Hepatocyte (in vitro differentiated cells): ENCODE measurements at regions not wholly inside any gene's neighbourhood (a gene's known extent, or its start where the extent isn't known, plus 50 kb on each side); places are given as distances from the start of the nearest gene placed in this dataset.

Experiments
- DNase-seq: peaks from one replicate; pipeline ENCODE4 v3.0.0-alpha.2; 2016; ENCODE audit warnings: low spot score
- H2AFZ ChIP-seq: fragments of 200-600 bp; sonication (generic); 2 replicates; pipeline ENCODE4 v1.6.0; 2016; ENCODE audit warnings: antibody characterized with exemption, mild to moderate bottlenecking
- H3K27ac ChIP-seq: fragments of 200-600 bp; sonication (generic); 2 replicates; pipeline ENCODE4 v1.5.1; 2016; ENCODE audit warnings: mild to moderate bottlenecking
- H3K27me3 ChIP-seq: fragments of 200-600 bp; sonication (generic); 2 replicates; pipeline ENCODE4 v1.6.1; 2016
- H3K36me3 ChIP-seq: fragments of 200-600 bp; sonication (generic); replicated peaks from 2 replicates; pipeline ENCODE4 v1.5.1; 2016; ENCODE audit warnings: low read depth; ENCODE audit not compliant: insufficient read depth
- H3K4me1 ChIP-seq: fragments of 200-600 bp; sonication (generic); 2 replicates; pipeline ENCODE4 v1.5.1; 2016; ENCODE audit warnings: mild to moderate bottlenecking, moderate library complexity; ENCODE audit not compliant: insufficient read depth
- H3K4me2 ChIP-seq: fragments of 200-600 bp; sonication (generic); 2 replicates; pipeline ENCODE4 v1.6.0; 2016
- H3K4me3 ChIP-seq: fragments of 200-600 bp; sonication (generic); 2 replicates; pipeline ENCODE4 v1.5.1; 2016; ENCODE audit warnings: mild to moderate bottlenecking
- H3K79me2 ChIP-seq: fragments of 200-600 bp; sonication (generic); 2 replicates; pipeline ENCODE4 v1.6.0; 2017; ENCODE audit warnings: mild to moderate bottlenecking
- H3K9me2 ChIP-seq: fragments of 200-600 bp; sonication (generic); replicated peaks from 2 replicates; pipeline ENCODE4 v1.6.0; 2017; ENCODE audit warnings: mild to moderate bottlenecking; ENCODE audit not compliant: insufficient read depth
- H3K9me3 ChIP-seq: fragments of 200-600 bp; sonication (generic); 2 replicates; pipeline ENCODE4 v1.5.1; 2016; ENCODE audit warnings: low read depth, mild to moderate bottlenecking
- H4K20me1 ChIP-seq: fragments of 200-600 bp; sonication (generic); 2 replicates; pipeline ENCODE4 v1.6.0; 2016; ENCODE audit warnings: mild to moderate bottlenecking; ENCODE audit not compliant: insufficient read depth, poor library complexity, severe bottlenecking
- EZH2 ChIP-seq: fragments of 200-600 bp; sonication (generic); IDR thresholded peaks from 2 replicates; pipeline ENCODE4 v1.6.1; 2016; ENCODE audit warnings: antibody characterized with exemption, mild to moderate bottlenecking, borderline replicate concordance
- EZH2phosphoT487 ChIP-seq: fragments of 200-600 bp; sonication (generic); IDR thresholded peaks from one replicate; pipeline ENCODE4 v1.6.1; 2018; ENCODE audit warnings: antibody characterized with exemption, mild to moderate bottlenecking, low read depth, moderate library complexity; ENCODE audit not compliant: unreplicated experiment, severe bottlenecking
- WGBS: methylation state at CpG from one replicate; pipeline ENCODE4 v1.1.6; 2016; ENCODE audit warnings: low lambda C conversion rate; ENCODE audit errors: missing lambda C conversion rate; 5-methylcytosine and 5-hydroxymethylcytosine counted together
- TF ChIP-seq, protein P1 (sequence below): fragments of 200-600 bp; sonication (generic); IDR thresholded peaks from 2 replicates; pipeline ENCODE4 v1.5.1; 2016; ENCODE audit warnings: antibody characterized with exemption, mild to moderate bottlenecking; ENCODE audit not compliant: poor library complexity

DNA sequence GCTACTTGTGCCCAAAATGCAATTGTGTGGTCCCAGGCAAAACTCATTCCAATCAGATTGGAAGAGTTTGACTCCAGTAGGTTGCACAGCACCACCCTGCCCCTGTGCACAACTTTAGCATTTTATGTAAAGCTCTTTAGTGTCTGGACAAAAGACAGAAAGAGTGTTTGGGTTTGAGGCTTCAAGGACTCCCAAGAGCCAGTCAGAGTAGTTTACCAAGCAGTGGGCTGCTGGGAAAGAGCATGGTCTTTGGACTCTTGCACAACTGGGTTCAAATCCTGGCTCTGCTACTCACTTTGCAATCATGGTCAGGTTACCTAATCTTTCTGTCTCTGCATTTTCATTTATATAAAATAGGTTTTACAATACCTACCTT is 75.8 kb upstream of the UMPS start:
- Histone ChIP-seq H2AFZ (no peak overlapping the region), H3K9me2 (no peaks in the 10 kb centered on the region), H3K4me3 (no peak overlapping the region), H3K79me2 (peaks cover 2% of the 10 kb centered on the region), H3K4me1 (peaks cover 9% of the 10 kb centered on the region), H4K20me1 (no peaks in the 10 kb centered on the region), H3K27ac (peak overlapping the region; percentile 34), H3K9me3 (no peaks in the 10 kb centered on the region), H3K4me2 (no peak overlapping the region), H3K36me3 (no peaks in the 10 kb centered on the region), H3K27me3 (no peaks in the 10 kb centered on the region)
- no peak for DNase-seq
- no peak for TF ChIP-seq EZH2phosphoT487
- no peak for TF ChIP-seq EZH2
- TF ChIP-seq, protein P1, sequence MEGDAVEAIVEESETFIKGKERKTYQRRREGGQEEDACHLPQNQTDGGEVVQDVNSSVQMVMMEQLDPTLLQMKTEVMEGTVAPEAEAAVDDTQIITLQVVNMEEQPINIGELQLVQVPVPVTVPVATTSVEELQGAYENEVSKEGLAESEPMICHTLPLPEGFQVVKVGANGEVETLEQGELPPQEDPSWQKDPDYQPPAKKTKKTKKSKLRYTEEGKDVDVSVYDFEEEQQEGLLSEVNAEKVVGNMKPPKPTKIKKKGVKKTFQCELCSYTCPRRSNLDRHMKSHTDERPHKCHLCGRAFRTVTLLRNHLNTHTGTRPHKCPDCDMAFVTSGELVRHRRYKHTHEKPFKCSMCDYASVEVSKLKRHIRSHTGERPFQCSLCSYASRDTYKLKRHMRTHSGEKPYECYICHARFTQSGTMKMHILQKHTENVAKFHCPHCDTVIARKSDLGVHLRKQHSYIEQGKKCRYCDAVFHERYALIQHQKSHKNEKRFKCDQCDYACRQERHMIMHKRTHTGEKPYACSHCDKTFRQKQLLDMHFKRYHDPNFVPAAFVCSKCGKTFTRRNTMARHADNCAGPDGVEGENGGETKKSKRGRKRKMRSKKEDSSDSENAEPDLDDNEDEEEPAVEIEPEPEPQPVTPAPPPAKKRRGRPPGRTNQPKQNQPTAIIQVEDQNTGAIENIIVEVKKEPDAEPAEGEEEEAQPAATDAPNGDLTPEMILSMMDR = no peak

DNA sequence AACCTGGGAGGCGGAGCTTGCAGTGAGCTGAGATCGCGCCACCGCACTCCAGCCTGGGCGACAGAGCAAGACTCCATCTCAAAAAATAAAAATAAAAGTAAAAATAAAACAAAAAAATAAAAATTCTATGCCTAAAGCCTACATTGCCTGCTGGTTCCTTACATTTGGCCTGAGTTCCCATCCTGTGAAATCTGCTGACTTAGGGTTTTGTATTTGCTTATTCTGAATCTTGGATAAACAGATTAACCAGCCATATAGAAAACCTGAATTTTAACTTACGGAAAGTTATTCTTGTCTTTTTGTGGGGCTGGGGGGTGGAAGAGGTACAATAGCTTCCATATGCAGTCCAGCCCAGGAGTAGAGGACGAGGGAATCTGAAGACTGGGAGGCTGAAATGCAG is 73.7 kb upstream of the UMPS start:
- H3K4me3 ChIP-seq = no peak overlapping the region
- no peaks in the 10 kb centered on the region for H3K36me3 ChIP-seq
- H3K4me1 ChIP-seq = peaks cover 9% of the 10 kb centered on the region
- no peak for TF ChIP-seq EZH2phosphoT487
- no peak for TF ChIP-seq EZH2
- TF ChIP-seq, protein P1 = no peak
- no peak overlapping the region for H3K4me2 ChIP-seq
- no peaks in the 10 kb centered on the region for H3K27me3 ChIP-seq
- H3K79me2 ChIP-seq = no peaks in the 10 kb centered on the region
- 96% methylated on average over 7 of the region's 7 CpGs for WGBS
- no peaks in the 10 kb centered on the region for H3K9me3 ChIP-seq
- DNase-seq = no peak
- no peaks in the 10 kb centered on the region for H3K9me2 ChIP-seq
- no peaks in the 10 kb centered on the region for H4K20me1 ChIP-seq
- no peak overlapping the region for H2AFZ ChIP-seq
- H3K27ac ChIP-seq = no peak overlapping the region

DNA sequence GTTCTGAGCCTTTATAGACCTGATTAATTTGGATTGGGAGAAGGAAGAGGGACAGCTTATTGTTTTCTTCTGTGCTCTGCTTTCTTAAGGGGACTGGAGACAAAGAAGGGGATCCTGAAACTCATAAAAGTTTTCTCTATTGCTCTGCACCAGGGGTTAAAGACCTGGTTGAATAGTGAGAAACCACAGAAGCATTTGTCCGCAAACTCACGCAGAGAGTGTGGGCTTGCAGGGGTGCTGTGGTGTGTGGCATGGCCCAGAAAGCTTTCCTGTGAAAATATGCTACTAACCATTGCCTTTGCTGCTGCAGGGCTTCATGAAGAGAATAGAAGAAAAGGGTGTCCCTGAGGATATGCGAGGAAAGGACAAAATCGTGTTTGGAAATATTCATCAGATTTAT is 73.1 kb upstream of the UMPS start:
- H3K9me3 ChIP-seq = no peaks in the 10 kb centered on the region
- no peaks in the 10 kb centered on the region for H3K9me2 ChIP-seq
- no peaks in the 10 kb centered on the region for H4K20me1 ChIP-seq
- TF ChIP-seq EZH2phosphoT487 = no peak
- no peak for TF ChIP-seq EZH2
- TF ChIP-seq, protein P1 = no peak
- no peak for DNase-seq
- WGBS = 88% methylated on average over 4 of the region's 4 CpGs
- no peaks in the 10 kb centered on the region for H3K36me3 ChIP-seq
- no peak overlapping the region for H2AFZ ChIP-seq
- H3K4me1 ChIP-seq = peaks cover 9% of the 10 kb centered on the region
- H3K4me2 ChIP-seq = no peak overlapping the region
- H3K79me2 ChIP-seq = no peaks in the 10 kb centered on the region
- no peak overlapping the region for H3K27ac ChIP-seq
- no peak overlapping the region for H3K4me3 ChIP-seq
- no peaks in the 10 kb centered on the region for H3K27me3 ChIP-seq

DNA sequence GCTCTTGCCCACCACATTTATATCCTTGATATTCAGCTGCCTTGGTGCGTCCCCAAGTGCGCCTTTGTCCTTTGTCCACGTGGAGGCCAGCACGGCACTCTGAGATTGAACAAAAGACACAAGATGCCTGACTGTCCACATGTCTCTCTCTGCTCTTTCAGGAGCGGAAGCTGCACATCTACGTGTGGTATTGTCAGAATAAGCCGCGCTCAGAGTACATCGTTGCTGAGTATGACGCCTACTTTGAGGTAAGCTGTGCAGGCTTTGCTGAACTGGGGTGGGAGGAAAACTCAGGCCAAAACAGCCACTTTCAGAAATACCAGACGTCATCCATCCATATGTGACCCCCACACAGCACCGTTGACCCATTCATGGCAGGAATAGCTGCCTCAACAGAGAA is 72.0 kb upstream of the UMPS start:
- Histone ChIP-seq H3K36me3 (no peaks in the 10 kb centered on the region), H3K4me1 (peaks cover 9% of the 10 kb centered on the region), H3K4me2 (no peak overlapping the region), H3K9me2 (no peaks in the 10 kb centered on the region), H3K27ac (no peak overlapping the region), H3K27me3 (no peaks in the 10 kb centered on the region), H3K4me3 (no peak overlapping the region), H3K9me3 (no peaks in the 10 kb centered on the region), H2AFZ (no peak overlapping the region), H4K20me1 (no peaks in the 10 kb centered on the region), H3K79me2 (no peaks in the 10 kb centered on the region)
- TF ChIP-seq EZH2 = no peak
- TF ChIP-seq, protein P1 = no peak
- TF ChIP-seq EZH2phosphoT487 = no peak
- WGBS = 92% methylated on average over 12 of the region's 12 CpGs
- DNase-seq = no peak
